Mesendoderm (in vitro differentiated cells): ENCODE measurements at regions not wholly inside any gene's neighbourhood (a gene's known extent, or its start where the extent isn't known, plus 50 kb on each side); places are given as distances from the start of the nearest gene placed in this dataset.
A peak's percentile ranks its signal among the peaks of the same experiment; 100 is the strongest.

Experiments used
- DNase-seq: peaks from one replicate; pipeline ENCODE4 v3.0.0; 2013
- H2AK5ac ChIP-seq: 2 replicates; pipeline ENCODE4 v1.6.1; 2013; ENCODE audit warnings: low read length, inconsistent platforms
- H2BK120ac ChIP-seq: 2 replicates; pipeline ENCODE4 v1.6.1; 2013; ENCODE audit warnings: low read depth, mild to moderate bottlenecking, low read length, moderate library complexity, mixed read lengths
- H2BK15ac ChIP-seq: replicated peaks from 2 replicates; pipeline ENCODE4 v1.6.1; 2013; ENCODE audit warnings: low read depth, mild to moderate bottlenecking, moderate library complexity
- H2BK5ac ChIP-seq: 2 replicates; pipeline ENCODE4 v1.6.1; 2013; ENCODE audit warnings: low read length, inconsistent platforms
- H3K18ac ChIP-seq: 2 replicates; pipeline ENCODE4 v1.6.1; 2013; ENCODE audit warnings: mild to moderate bottlenecking, low read length, mixed read lengths
- H3K23ac ChIP-seq: one replicate; pipeline ENCODE4 v1.6.1; 2013; ENCODE audit warnings: low read length
- H3K27ac ChIP-seq: 2 replicates; pipeline ENCODE4 v1.5.1; 2013; ENCODE audit warnings: low read depth, mild to moderate bottlenecking, inconsistent platforms, low read length, moderate library complexity
- H3K27me3 ChIP-seq: 2 replicates; pipeline ENCODE4 v1.6.1; 2013; ENCODE audit warnings: low read length, control low read depth, mild to moderate bottlenecking, inconsistent platforms; ENCODE audit not compliant: insufficient read depth, poor library complexity
- H3K36me3 ChIP-seq: 2 replicates; pipeline ENCODE4 v1.6.1; 2013; ENCODE audit warnings: low read length, inconsistent platforms; ENCODE audit not compliant: control insufficient read depth, insufficient read depth
- H3K4ac ChIP-seq: one replicate; pipeline ENCODE4 v1.6.1; 2013; ENCODE audit warnings: low read depth, mild to moderate bottlenecking, low read length, moderate library complexity
- H3K4me1 ChIP-seq: 2 replicates; pipeline ENCODE4 v1.6.1; 2013; ENCODE audit warnings: low read depth, low read length, inconsistent platforms; ENCODE audit not compliant: control insufficient read depth
- H3K4me2 ChIP-seq: 2 replicates; pipeline ENCODE4 v1.6.1; 2013; ENCODE audit warnings: low read length
- H3K4me3 ChIP-seq: 2 replicates; pipeline ENCODE4 v1.5.1; 2013; ENCODE audit warnings: mild to moderate bottlenecking, low read length
- H3K56ac ChIP-seq: one replicate; pipeline ENCODE4 v1.6.1; 2013; ENCODE audit warnings: low read length
- H3K79me1 ChIP-seq: 2 replicates; pipeline ENCODE4 v1.6.1; 2013; ENCODE audit warnings: low read length, inconsistent platforms
- H3K79me2 ChIP-seq: 2 replicates; pipeline ENCODE4 v1.6.1; 2013; ENCODE audit warnings: mild to moderate bottlenecking, low read length; ENCODE audit not compliant: control insufficient read depth, insufficient read depth
- H3K9ac ChIP-seq: 2 replicates; pipeline ENCODE4 v1.6.1; 2013; ENCODE audit warnings: low read length, inconsistent platforms
- H4K5ac ChIP-seq: one replicate; pipeline ENCODE4 v1.6.1; 2013; ENCODE audit warnings: low read length
- H4K8ac ChIP-seq: one replicate; pipeline ENCODE4 v1.6.1; 2013; ENCODE audit warnings: low read depth, mild to moderate bottlenecking, control low read depth, low read length, moderate library complexity
- WGBS: extraction: QIAGEN DNeasy Blood & Tissue Kit; methylation state at CpG from one replicate; pipeline ENCODE4 v1.1.7; 2013; ENCODE audit warnings: low lambda C conversion rate, missing lambda C conversion rate; ENCODE audit not compliant: insufficient coverage; ENCODE audit errors: extremely low coverage; 5-methylcytosine and 5-hydroxymethylcytosine counted together

DNA sequence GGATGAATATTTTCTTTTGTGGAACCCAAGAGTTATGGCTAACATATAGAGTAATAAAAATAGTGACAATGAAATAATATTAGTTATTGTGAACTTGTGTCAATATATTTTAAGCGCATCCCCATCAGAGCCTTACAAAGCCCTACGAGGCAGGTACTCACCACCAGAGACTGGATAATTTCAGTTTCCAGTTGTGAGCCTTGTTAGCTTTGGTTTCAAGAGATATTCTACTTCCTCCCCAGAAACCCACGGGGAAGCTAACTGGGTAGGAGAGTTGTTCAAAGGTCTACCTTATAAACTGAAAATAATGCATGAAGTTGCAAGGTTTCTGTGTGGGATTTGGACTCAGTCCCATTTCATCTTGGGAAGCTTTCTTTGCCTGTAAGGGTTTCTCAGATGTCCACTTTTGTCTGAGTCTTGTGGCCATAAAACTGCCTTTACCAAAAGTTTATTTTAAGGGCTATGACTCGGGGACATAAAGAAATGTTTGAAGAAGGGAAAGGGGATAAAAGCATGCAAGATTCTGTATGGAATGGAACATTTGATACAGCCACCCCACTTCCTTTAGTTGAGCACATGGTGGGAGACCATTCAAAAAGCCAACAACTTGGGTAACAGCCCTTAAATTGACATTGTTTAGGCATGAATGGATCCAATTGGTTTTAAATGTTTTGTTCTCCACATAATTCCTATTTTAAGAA, 57.4 kb upstream of the ANKRD55 start:
- Histone ChIP-seq H2BK120ac (no peak overlapping the region), H4K8ac (no peak overlapping the region), H3K4me1 (no peaks in the 10 kb centered on the region), H3K56ac (no peak overlapping the region), H2BK15ac (no peak overlapping the region), H3K27ac (no peak overlapping the region), H3K4ac (no peak overlapping the region), H3K36me3 (no peaks in the 10 kb centered on the region), H3K4me2 (no peak overlapping the region), H3K9ac (no peak overlapping the region), H3K79me1 (no peaks in the 10 kb centered on the region), H3K23ac (no peak overlapping the region), H2AK5ac (no peak overlapping the region), H2BK5ac (no peak overlapping the region), H3K18ac (no peak overlapping the region), H3K79me2 (no peaks in the 10 kb centered on the region), H3K4me3 (no peak overlapping the region), H4K5ac (no peak overlapping the region), H3K27me3 (no peaks in the 10 kb centered on the region)
- no peak for DNase-seq
- WGBS = no CpG with 5 or more reads among the region's 4 CpGs

DNA sequence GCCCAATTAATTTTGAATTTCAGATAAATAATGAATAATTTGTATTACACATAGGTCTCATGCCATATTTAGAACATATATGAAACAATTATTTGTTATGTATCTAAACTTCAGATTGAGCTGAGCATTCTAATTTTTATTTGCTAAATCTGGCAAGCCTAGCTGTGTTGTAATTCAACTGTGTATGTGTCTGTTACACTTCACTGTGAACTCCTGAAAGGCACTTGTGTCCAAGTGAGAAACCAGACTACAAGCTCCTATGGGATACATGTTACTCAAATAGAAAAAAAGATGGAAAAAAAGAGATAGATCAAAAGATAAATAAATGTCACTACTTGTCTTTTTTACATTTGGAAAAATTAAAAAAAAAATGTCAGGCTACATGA, 56.5 kb upstream of the ANKRD55 start:
- Histone ChIP-seq H4K8ac (no peak overlapping the region), H2AK5ac (no peak overlapping the region), H3K56ac (no peak overlapping the region), H3K4me1 (no peaks in the 10 kb centered on the region), H2BK5ac (no peak overlapping the region), H3K36me3 (no peaks in the 10 kb centered on the region), H4K5ac (no peak overlapping the region), H3K27ac (no peak overlapping the region), H3K79me1 (no peaks in the 10 kb centered on the region), H3K4me2 (no peak overlapping the region), H3K4ac (no peak overlapping the region), H3K79me2 (no peaks in the 10 kb centered on the region), H3K23ac (no peak overlapping the region), H3K18ac (no peak overlapping the region), H3K27me3 (no peaks in the 10 kb centered on the region), H2BK120ac (no peak overlapping the region), H2BK15ac (no peak overlapping the region), H3K4me3 (no peak overlapping the region), H3K9ac (no peak overlapping the region)
- no peak for DNase-seq

DNA sequence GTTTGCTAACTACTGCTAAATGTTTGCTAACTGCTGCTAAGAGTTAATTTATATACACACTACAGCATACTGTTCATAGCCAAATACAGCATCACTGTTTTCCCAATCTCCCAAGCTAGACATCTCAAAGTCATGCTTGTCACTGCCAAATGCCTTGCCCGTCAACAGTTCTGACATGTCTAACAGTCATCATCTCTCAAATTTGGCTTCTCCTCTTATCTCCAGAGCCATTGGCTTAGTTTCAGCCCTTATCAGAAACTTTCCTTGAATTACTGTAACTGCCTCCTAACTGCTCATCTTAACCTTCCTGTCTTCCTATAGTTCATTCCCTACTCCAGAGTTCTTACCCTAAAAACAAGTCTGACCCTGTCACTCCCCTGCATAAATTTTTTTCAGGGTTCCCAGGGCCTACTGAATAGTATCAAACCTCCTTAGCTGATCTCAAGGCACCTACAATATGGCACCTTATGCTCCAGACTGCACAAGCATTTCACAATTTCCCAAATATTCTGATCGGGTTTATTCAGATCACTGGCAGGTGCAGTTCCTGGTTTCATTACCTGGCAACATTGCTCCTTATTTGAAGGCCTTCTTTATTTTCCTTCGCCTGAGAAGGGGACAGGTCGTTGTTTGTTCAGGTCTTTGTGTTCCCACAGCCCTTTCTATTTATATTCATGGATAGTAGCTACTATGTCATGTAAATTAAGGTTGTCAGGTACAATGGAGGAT, 55.9 kb upstream of the ANKRD55 start:
- Histone ChIP-seq H4K5ac (no peak overlapping the region), H2AK5ac (no peak overlapping the region), H3K4me3 (no peak overlapping the region), H3K27ac (no peak overlapping the region), H2BK5ac (no peak overlapping the region), H3K4ac (peak overlapping the region; percentile 36), H4K8ac (no peak overlapping the region), H2BK120ac (no peak overlapping the region), H3K18ac (no peak overlapping the region), H3K56ac (no peak overlapping the region), H3K79me2 (no peaks in the 10 kb centered on the region), H3K4me2 (no peak overlapping the region), H3K23ac (no peak overlapping the region), H3K27me3 (no peaks in the 10 kb centered on the region), H3K36me3 (no peaks in the 10 kb centered on the region), H3K4me1 (no peaks in the 10 kb centered on the region), H3K79me1 (no peaks in the 10 kb centered on the region), H3K9ac (no peak overlapping the region), H2BK15ac (no peak overlapping the region)
- WGBS = no CpG with 5 or more reads among the region's 4 CpGs
- DNase-seq = no peak

DNA sequence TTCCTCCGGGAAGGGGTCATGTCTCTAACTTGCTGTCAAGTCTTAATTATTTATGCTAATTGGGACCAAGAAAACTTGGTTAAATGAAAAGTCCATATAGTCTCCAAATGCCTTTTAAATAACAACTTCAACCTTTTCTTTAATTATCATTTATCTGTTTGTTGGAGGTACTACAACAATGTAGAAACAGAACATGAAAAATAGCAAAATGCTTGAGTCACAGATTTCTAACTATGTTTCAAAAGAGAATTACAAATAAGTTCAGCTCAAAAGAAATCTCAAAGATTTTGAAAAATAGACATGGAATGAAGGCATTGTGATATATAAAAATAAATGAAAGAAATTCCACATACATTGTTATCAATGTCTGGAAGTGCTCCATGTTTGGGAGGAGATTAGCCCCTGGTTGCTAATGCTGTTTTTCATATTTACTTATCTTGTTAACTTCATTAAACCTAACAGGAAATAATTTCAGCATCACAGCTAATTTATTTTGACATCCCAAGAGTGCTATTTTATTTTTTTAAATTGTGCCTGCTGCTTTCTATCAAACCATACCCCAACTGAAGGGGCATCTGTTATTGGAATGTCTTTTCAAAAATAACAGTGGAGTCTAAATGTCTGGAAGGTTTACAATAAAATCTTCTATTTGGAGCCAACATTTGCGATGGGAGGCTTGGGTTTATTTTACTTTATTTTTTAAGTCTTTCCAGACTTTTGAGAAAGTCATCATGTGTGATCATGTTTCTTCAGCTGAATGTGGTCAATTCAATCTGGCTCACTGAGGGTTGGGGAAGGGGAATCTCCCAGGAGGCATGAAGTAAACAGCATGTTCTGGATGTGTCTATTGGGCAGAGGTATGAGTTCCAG, 53.1 kb upstream of the ANKRD55 start:
- no peak overlapping the region for H2AK5ac ChIP-seq
- no peak overlapping the region for H3K23ac ChIP-seq
- no peak overlapping the region for H3K27ac ChIP-seq
- no peak overlapping the region for H3K18ac ChIP-seq
- no peak overlapping the region for H3K4me2 ChIP-seq
- H4K5ac ChIP-seq = no peak overlapping the region
- no peak overlapping the region for H3K56ac ChIP-seq
- DNase-seq = no peak
- no peaks in the 10 kb centered on the region for H3K79me2 ChIP-seq
- no peak overlapping the region for H3K4me3 ChIP-seq
- no CpG with 5 or more reads among the region's 2 CpGs for WGBS
- H3K36me3 ChIP-seq = no peaks in the 10 kb centered on the region
- no peak overlapping the region for H3K9ac ChIP-seq
- H3K4me1 ChIP-seq = no peaks in the 10 kb centered on the region
- H4K8ac ChIP-seq = no peak overlapping the region
- no peak overlapping the region for H3K4ac ChIP-seq
- no peak overlapping the region for H2BK120ac ChIP-seq
- no peak overlapping the region for H2BK5ac ChIP-seq
- no peak overlapping the region for H2BK15ac ChIP-seq
- H3K27me3 ChIP-seq = no peaks in the 10 kb centered on the region
- no peaks in the 10 kb centered on the region for H3K79me1 ChIP-seq

DNA sequence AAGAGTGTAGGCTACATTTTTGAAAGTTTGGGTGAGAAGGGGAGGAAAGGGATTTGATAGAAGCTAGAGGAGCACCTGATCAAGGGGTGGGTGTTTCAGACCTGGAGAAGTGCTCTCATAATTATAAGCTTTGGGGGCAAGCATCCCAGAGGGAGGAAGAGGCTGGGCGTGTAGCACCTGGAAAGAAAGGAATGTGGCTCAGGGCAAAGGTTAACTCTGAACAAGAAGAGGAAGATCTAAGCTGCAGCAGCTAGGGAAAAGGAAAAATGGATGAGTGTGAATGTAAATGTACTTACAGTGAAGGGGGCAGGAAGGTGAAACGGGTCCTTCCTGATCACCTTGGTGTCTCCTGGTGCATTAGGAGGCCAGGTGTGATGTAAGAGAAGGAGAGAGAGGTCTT, 49.8 kb upstream of the ANKRD55 start:
- Histone ChIP-seq H3K4ac (no peak overlapping the region), H3K4me2 (no peak overlapping the region), H3K9ac (no peak overlapping the region), H3K27ac (no peak overlapping the region), H3K79me1 (no peaks in the 10 kb centered on the region), H2BK5ac (no peak overlapping the region), H2BK120ac (no peak overlapping the region), H3K79me2 (no peaks in the 10 kb centered on the region), H3K23ac (no peak overlapping the region), H4K5ac (no peak overlapping the region), H4K8ac (no peak overlapping the region), H3K4me1 (peaks cover 2% of the 10 kb centered on the region), H3K36me3 (no peaks in the 10 kb centered on the region), H3K27me3 (no peaks in the 10 kb centered on the region), H3K18ac (no peak overlapping the region), H3K4me3 (no peak overlapping the region), H3K56ac (no peak overlapping the region), H2BK15ac (no peak overlapping the region), H2AK5ac (no peak overlapping the region)
- no peak for DNase-seq
- WGBS = no CpG with 5 or more reads among the region's 2 CpGs
